Activated naive CD8-positive, alpha-beta T cell treated with anti-CD3 and anti-CD28 coated beads, Interleukin-2, amount 10 ng/mL, durations not matched to agents 7 days and 5 days (primary cell): ENCODE measurements at regions not wholly inside any gene's neighbourhood (a gene's known extent, or its start where the extent isn't known, plus 50 kb on each side); places are given as distances from the start of the nearest gene placed in this dataset.

Source experiments
- ATAC-seq: fragments of 150-1000 bp; cut with Tn5 transposase; one replicate; pipeline ENCODE4 v1.10.0; 2021; ENCODE audit warnings: low read depth, moderate library complexity
- POLR2A ChIA-PET: fragments of 350-600 bp; sonication (Branson Sonifier 250); formaldehyde crosslinking; loops from one replicate; lab custom pipeline; 2021; ENCODE audit warnings: antibody characterized with exemption; lab: Charles Lee
- DNase-seq: peaks from one replicate; pipeline ENCODE4 v3.0.0; 2021
- H3K27ac Mint-ChIP-seq: one replicate; pipeline ENCODE4 v1.8.0; 2022; ENCODE audit warnings: mild to moderate bottlenecking, mixed read lengths
- H3K27me3 Mint-ChIP-seq: one replicate; pipeline ENCODE4 v1.8.0; 2022; ENCODE audit warnings: mild to moderate bottlenecking, moderate library complexity, mixed read lengths
- H3K36me3 Mint-ChIP-seq: one replicate; pipeline ENCODE4 v1.8.0; 2021; ENCODE audit warnings: mild to moderate bottlenecking, mixed read lengths
- H3K4me1 Mint-ChIP-seq: one replicate; pipeline ENCODE4 v1.8.0; 2021; ENCODE audit warnings: mixed read lengths
- H3K4me3 Mint-ChIP-seq: one replicate; pipeline ENCODE4 v1.8.0; 2022; ENCODE audit warnings: mild to moderate bottlenecking, moderate library complexity, mixed read lengths
- H3K9me3 Mint-ChIP-seq: one replicate; pipeline ENCODE4 v1.8.0; 2021; ENCODE audit warnings: mixed read lengths

GRCh38 chr7:155217634-155218033, 80.0 kb upstream of the INSIG1 start:
- no peak for DNase-seq
- H3K27me3 Mint-ChIP-seq, result peaks cover 2% of the 10 kb centered on the region
- H3K27ac Mint-ChIP-seq, result no peak overlapping the region
- peaks cover 5% of the 10 kb centered on the region for H3K4me1 Mint-ChIP-seq
- ATAC-seq, result no peak
- H3K4me3 Mint-ChIP-seq, result no peak overlapping the region
- POLR2A ChIA-PET, result no interaction called here
- H3K36me3 Mint-ChIP-seq, result no peaks in the 10 kb centered on the region
- no peaks in the 10 kb centered on the region for H3K9me3 Mint-ChIP-seq

GRCh38 chr7:155218276-155219153, 79.2 kb upstream of the INSIG1 start:
- no peaks in the 10 kb centered on the region for H3K36me3 Mint-ChIP-seq
- peaks cover 2% of the 10 kb centered on the region for H3K27me3 Mint-ChIP-seq
- POLR2A ChIA-PET, result no interaction called here
- DNase-seq, result no peak
- no peak for ATAC-seq
- H3K4me1 Mint-ChIP-seq, result peaks cover 5% of the 10 kb centered on the region
- no peaks in the 10 kb centered on the region for H3K9me3 Mint-ChIP-seq
- H3K27ac Mint-ChIP-seq, result no peak overlapping the region
- H3K4me3 Mint-ChIP-seq, result no peak overlapping the region

DNA sequence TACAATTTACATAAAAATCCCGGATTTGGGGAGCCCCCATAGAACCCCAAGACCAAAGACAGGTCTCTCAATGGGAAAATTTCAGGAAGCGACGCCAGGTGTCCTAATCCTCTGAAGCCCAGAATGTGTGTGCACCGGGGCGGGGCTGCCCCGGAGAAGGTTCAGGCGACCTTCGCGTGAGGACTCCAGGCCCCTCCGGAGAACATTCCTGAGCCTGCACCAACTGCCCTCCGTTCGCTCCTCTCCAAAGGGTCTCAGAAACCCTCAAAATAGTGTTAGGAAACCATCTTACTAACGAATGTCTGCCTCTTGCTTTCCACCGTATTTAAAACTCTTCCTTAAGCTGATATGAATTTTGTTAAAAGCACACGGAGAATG, 78.5 kb upstream of the INSIG1 start:
- H3K9me3 Mint-ChIP-seq, result no peaks in the 10 kb centered on the region
- DNase-seq, result no peak
- no peak for ATAC-seq
- POLR2A ChIA-PET, result no interaction called here
- H3K4me1 Mint-ChIP-seq, result peaks cover 5% of the 10 kb centered on the region
- H3K27me3 Mint-ChIP-seq, result peaks cover 2% of the 10 kb centered on the region
- H3K36me3 Mint-ChIP-seq, result no peaks in the 10 kb centered on the region
- no peak overlapping the region for H3K4me3 Mint-ChIP-seq
- no peak overlapping the region for H3K27ac Mint-ChIP-seq

DNA sequence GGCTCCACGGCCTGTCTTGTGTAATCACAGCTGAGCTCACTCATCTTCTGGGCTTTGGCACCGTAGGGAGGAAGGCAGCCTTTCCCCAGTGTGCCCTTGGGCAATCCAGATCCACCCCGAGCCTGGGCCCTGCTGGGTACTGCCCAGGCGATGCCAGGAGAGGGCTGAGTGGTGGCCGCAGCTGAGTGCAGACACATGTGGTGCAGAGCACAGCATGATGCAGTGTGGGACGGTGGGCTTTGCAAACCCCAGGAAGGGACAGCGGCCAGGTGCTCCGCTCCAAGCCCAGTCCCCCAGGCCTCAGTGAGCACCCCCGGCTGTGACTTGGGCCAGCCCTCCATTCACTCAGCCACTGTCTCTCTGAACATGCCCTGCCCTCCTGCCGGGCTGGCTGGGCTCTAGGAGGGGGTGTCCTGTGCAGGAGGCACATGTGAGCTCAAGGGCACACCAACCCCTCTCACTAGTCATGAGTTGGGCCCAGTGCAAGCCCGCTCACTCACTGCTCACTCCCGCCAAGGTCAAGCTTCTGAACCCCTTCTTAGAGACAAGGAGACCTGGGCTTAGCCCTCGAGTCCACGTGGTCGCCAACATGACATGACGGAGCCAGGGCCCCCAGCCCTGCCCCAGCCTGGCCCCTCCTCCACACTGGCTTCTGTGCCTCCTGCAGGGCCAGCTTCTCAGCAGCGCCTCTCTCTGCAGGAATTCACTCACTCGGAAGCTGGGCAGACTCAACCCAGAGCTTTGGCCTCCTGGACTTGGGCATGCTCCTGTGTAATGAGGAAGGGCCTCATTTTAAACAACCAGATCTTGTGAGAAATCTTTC, 77.5 kb upstream of the INSIG1 start:
- Mint-ChIP-seq H3K4me1 (peaks cover 5% of the 10 kb centered on the region), H3K4me3 (no peak overlapping the region), H3K36me3 (no peaks in the 10 kb centered on the region), H3K9me3 (no peaks in the 10 kb centered on the region), H3K27me3 (peaks cover 3% of the 10 kb centered on the region), H3K27ac (no peak overlapping the region)
- DNase-seq, result no peak
- POLR2A ChIA-PET, result interaction anchor here (0.7 kb wide), 1 partner anchor 78 kb away, joined by 3 read pairs; the partner anchor contains the start of gene INSIG1
- ATAC-seq, result no peak

GRCh38 chr7:155220903-155221302, 76.8 kb upstream of the INSIG1 start:
- Mint-ChIP-seq H3K4me3 (no peak overlapping the region), H3K27ac (no peak overlapping the region), H3K9me3 (no peaks in the 10 kb centered on the region), H3K27me3 (peaks cover 1% of the 10 kb centered on the region), H3K36me3 (no peaks in the 10 kb centered on the region), H3K4me1 (peaks cover 5% of the 10 kb centered on the region)
- no peak for ATAC-seq
- POLR2A ChIA-PET, result interaction anchor here (0.7 kb wide), 1 partner anchor 77 kb away, joined by 3 read pairs; the partner anchor contains the start of gene INSIG1
- DNase-seq, result no peak

GRCh38 chr7:155221547-155221946, 76.1 kb upstream of the INSIG1 start:
- H3K36me3 Mint-ChIP-seq, result no peaks in the 10 kb centered on the region
- no peaks in the 10 kb centered on the region for H3K9me3 Mint-ChIP-seq
- H3K27me3 Mint-ChIP-seq, result peaks cover 1% of the 10 kb centered on the region
- H3K4me3 Mint-ChIP-seq, result no peak overlapping the region
- no peak overlapping the region for H3K27ac Mint-ChIP-seq
- POLR2A ChIA-PET, result no interaction called here
- ATAC-seq (no peak), DNase-seq (no peak)
- peaks cover 5% of the 10 kb centered on the region for H3K4me1 Mint-ChIP-seq

DNA sequence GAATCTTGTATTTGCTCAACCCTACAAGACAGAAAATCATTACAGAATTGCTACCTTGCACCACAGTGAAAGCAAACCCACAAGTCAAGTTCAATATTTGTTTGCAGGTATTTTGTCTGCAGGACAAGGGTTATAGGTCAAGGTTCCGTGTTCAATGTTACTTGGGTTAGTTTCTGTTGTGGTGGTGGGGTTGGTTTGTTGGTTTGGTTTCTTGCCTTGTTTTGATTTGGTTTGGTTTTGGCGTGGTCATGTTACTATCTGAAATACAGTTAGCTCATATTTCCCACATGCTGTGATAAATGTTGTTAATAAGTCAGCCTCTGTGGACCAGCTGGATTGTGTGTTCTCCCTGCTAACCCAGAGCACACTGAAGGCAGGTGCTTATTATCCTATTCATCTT, 75.6 kb upstream of the INSIG1 start:
- peaks cover 5% of the 10 kb centered on the region for H3K4me1 Mint-ChIP-seq
- DNase-seq (no peak), ATAC-seq (no peak)
- peaks cover 3% of the 10 kb centered on the region for H3K27me3 Mint-ChIP-seq
- no peak overlapping the region for H3K27ac Mint-ChIP-seq
- H3K4me3 Mint-ChIP-seq, result no peak overlapping the region
- no peaks in the 10 kb centered on the region for H3K36me3 Mint-ChIP-seq
- no peaks in the 10 kb centered on the region for H3K9me3 Mint-ChIP-seq
- POLR2A ChIA-PET, result no interaction called here

DNA sequence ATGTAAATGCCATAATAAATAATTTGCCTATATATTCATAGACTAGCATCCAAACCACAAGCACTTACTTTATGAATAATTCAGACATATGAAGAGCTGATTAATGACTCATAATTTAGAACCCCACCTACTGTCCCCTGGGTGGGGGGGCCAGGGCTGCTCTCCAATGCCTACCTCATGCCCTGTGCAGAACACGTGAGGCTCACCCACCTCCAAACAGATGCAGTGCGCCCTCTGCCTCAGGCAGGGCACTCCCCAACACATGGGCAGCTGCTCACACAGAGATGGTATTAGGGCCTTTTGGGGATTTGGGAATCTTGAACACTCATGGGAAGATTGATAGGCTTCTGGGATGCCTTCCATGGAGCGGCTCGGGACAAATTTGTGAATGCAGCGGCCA, 75.1 kb upstream of the INSIG1 start:
- DNase-seq (no peak), ATAC-seq (no peak)
- POLR2A ChIA-PET, result no interaction called here
- Mint-ChIP-seq H3K4me3 (no peak overlapping the region), H3K4me1 (peaks cover 5% of the 10 kb centered on the region), H3K36me3 (no peaks in the 10 kb centered on the region), H3K27me3 (peaks cover 4% of the 10 kb centered on the region), H3K27ac (no peak overlapping the region), H3K9me3 (no peaks in the 10 kb centered on the region)

DNA sequence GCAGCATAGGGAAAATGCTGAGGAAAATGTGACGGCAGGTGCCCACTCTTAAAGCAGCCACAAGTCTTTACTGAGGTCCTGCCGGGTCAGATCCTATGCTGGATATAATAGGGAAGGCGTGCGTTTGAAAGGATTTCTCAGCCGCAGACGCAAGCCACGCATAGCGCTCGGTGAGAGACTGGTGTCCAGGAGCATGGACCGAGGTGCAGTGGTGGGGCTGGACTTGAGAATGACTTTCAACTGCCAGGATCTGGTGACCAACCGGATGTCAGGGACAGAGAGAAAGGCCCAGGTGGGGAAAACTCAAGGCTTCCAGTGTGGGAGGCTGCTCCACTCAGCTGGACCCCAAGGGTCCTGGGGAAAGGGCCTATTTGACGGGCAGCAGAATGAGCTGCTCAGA, 74.7 kb upstream of the INSIG1 start:
- Mint-ChIP-seq H3K36me3 (no peaks in the 10 kb centered on the region), H3K4me1 (peaks cover 5% of the 10 kb centered on the region), H3K27ac (no peak overlapping the region), H3K27me3 (peaks cover 4% of the 10 kb centered on the region), H3K9me3 (no peaks in the 10 kb centered on the region), H3K4me3 (no peak overlapping the region)
- POLR2A ChIA-PET, result no interaction called here
- ATAC-seq (no peak), DNase-seq (no peak)

DNA sequence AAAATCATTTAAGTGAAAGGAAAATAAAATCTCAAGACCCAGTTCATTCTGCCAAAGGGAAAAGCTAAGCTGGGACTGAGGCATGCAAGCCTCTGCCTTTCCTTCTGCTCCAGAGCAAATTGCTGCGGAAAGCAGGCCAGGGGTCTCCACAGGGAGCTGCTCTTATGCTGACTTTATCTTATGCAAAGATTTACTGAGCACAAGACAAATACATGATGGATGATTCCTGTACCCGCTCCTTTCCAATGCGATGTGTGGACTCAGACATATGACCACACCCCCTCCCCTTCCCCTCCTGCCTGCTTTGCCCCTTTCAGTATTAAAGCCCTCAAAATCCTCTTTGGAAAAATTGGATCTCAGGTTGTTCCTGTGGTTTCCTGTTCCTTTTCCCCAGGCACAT, 74.2 kb upstream of the INSIG1 start:
- H3K4me1 Mint-ChIP-seq, result peaks cover 5% of the 10 kb centered on the region
- DNase-seq, result no peak
- H3K27me3 Mint-ChIP-seq, result peaks cover 4% of the 10 kb centered on the region
- POLR2A ChIA-PET, result no interaction called here
- no peaks in the 10 kb centered on the region for H3K36me3 Mint-ChIP-seq
- H3K9me3 Mint-ChIP-seq, result no peaks in the 10 kb centered on the region
- no peak overlapping the region for H3K27ac Mint-ChIP-seq
- ATAC-seq, result no peak
- no peak overlapping the region for H3K4me3 Mint-ChIP-seq

DNA sequence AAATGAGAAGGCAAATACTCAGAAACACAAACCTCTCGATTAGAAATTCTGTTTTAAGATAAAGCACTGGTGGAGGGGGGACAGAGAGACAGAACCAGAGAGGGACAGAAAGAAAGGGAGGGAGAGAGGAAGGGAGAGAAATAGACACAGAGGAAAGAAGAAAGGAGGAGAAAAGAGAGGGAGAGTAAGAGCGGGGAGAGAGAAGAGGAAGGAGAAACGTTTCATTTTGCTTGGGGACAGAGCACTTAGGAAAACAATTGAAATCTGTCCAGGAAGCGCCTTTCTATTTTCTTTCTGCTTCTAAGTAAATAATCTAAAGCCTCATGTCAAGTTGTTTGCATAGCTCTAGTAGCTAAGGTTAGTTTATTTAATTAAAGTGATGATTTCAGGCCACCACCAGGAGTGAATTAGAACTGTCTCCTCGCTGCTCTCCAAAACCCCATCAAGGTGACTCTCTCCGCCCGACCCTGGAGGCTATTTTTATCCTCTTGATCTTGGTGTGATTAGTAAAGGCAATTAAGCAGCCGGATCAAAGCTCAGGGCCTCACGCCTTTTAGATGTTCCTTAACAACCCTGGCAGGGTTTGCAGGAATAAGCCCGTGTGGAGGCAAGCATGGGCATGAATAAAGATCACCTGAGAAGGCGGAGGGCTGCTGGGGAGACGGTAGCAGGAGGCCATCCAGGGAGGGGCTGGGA, 73.4 kb upstream of the INSIG1 start:
- Mint-ChIP-seq H3K36me3 (no peaks in the 10 kb centered on the region), H3K4me1 (peaks cover 5% of the 10 kb centered on the region), H3K27me3 (peaks cover 4% of the 10 kb centered on the region), H3K4me3 (no peak overlapping the region), H3K9me3 (no peaks in the 10 kb centered on the region), H3K27ac (no peak overlapping the region)
- DNase-seq, result no peak
- ATAC-seq, result no peak
- POLR2A ChIA-PET, result no interaction called here

GRCh38 chr7:155225095-155225494, 72.6 kb upstream of the INSIG1 start:
- H3K27me3 Mint-ChIP-seq, result peaks cover 4% of the 10 kb centered on the region
- no peak for DNase-seq
- H3K4me1 Mint-ChIP-seq, result peaks cover 5% of the 10 kb centered on the region
- POLR2A ChIA-PET, result no interaction called here
- no peak for ATAC-seq
- H3K4me3 Mint-ChIP-seq, result no peak overlapping the region
- no peak overlapping the region for H3K27ac Mint-ChIP-seq
- no peaks in the 10 kb centered on the region for H3K36me3 Mint-ChIP-seq
- H3K9me3 Mint-ChIP-seq, result no peaks in the 10 kb centered on the region

- Mint-ChIP-seq H3K9me3 (no peaks in the 10 kb centered on the region), H3K4me3 (no peak overlapping the region), H3K27ac (no peak overlapping the region), H3K27me3 (peaks cover 4% of the 10 kb centered on the region), H3K4me1 (peaks cover 5% of the 10 kb centered on the region), H3K36me3 (no peaks in the 10 kb centered on the region)
- DNase-seq (no peak), ATAC-seq (no peak)
- POLR2A ChIA-PET, result no interaction called here
Measured at GRCh38 chr7:155225516-155225915, 72.2 kb upstream of the INSIG1 start.
